IPS DF 6.9 (cell line): ENCODE measurements at regions not wholly inside any gene's neighbourhood (a gene's known extent, or its start where the extent isn't known, plus 50 kb on each side); places are given as distances from the start of the nearest gene placed in this dataset.
"Not testable (repeated sequence)": the region's sequence is repeated elsewhere in the genome, so short reads cannot be mapped to it uniquely, and the experiment has no call there.

ENCODE experiments used
- DNase-seq: peaks from one replicate; pipeline ENCODE4 v3.0.0-alpha.2; 2013; ENCODE audit warnings: low read depth, low spot score
- H3K27ac ChIP-seq: one replicate; pipeline ENCODE4 v1.5.1; 2013; ENCODE audit warnings: low read length, control low read depth
- H3K27me3 ChIP-seq: 2 replicates; pipeline ENCODE4 v1.6.1; 2013; ENCODE audit warnings: mild to moderate bottlenecking, low read length; ENCODE audit not compliant: control insufficient read depth, insufficient read depth
- H3K36me3 ChIP-seq: 2 replicates; pipeline ENCODE4 v1.6.1; 2013; ENCODE audit warnings: low read length; ENCODE audit not compliant: control insufficient read depth, insufficient read depth
- H3K4me1 ChIP-seq: 2 replicates; pipeline ENCODE4 v1.6.1; 2013; ENCODE audit warnings: low read length; ENCODE audit not compliant: control insufficient read depth, insufficient read depth
- H3K4me3 ChIP-seq: 2 replicates; pipeline ENCODE4 v1.5.1; 2013; ENCODE audit warnings: mild to moderate bottlenecking, low read length
- H3K9me3 ChIP-seq: 2 replicates; pipeline ENCODE4 v1.6.1; 2013; ENCODE audit warnings: low read length, inconsistent platforms; ENCODE audit not compliant: control insufficient read depth, insufficient read depth
- WGBS: extraction: QIAGEN DNeasy Blood & Tissue Kit; methylation state at CpG from one replicate; pipeline ENCODE4 v1.1.7; 2013; ENCODE audit warnings: mixed read lengths, missing lambda C conversion rate; ENCODE audit not compliant: insufficient read length, insufficient coverage; 5-methylcytosine and 5-hydroxymethylcytosine counted together

GRCh38 chr16:29129458-29130038 lies 144.7 kb downstream of the LAT start:
- H3K4me1 ChIP-seq, H3K4me3 ChIP-seq, DNase-seq, H3K9me3 ChIP-seq, H3K36me3 ChIP-seq, H3K27ac ChIP-seq: not testable (repeated sequence)
- no CpG with 5 or more reads among the region's 18 CpGs for WGBS
- H3K27me3 ChIP-seq: peaks cover 11% of the 10 kb centered on the region

GRCh38 chr16:29128732-29129457 lies 144.0 kb downstream of the LAT start:
- not testable (repeated sequence) for H3K36me3 ChIP-seq, H3K27ac ChIP-seq, H3K9me3 ChIP-seq, DNase-seq, H3K4me3 ChIP-seq, H3K4me1 ChIP-seq
- peaks cover 11% of the 10 kb centered on the region for H3K27me3 ChIP-seq
- WGBS: no CpG with 5 or more reads among the region's 20 CpGs

GRCh38 chr16:29127806-29128420 lies 143.1 kb downstream of the LAT start:
- not testable (repeated sequence) for DNase-seq, H3K9me3 ChIP-seq, H3K4me3 ChIP-seq, H3K4me1 ChIP-seq, H3K27ac ChIP-seq, H3K36me3 ChIP-seq
- peaks cover 11% of the 10 kb centered on the region for H3K27me3 ChIP-seq
- WGBS: no CpG with 5 or more reads among the region's 29 CpGs

- Histone ChIP-seq H3K4me1 (no peaks in the 10 kb centered on the region; the same call in 1 of the 2 replicates), H3K36me3 (no peaks in the 10 kb centered on the region), H3K27ac (no peak overlapping the region), H3K4me3 (no peak overlapping the region), H3K9me3 (no peaks in the 10 kb centered on the region), H3K27me3 (peaks cover 11% of the 10 kb centered on the region)
- no CpG with 5 or more reads among the region's 5 CpGs for WGBS
- DNase-seq: no peak
Measured at GRCh38 chr16:29126616-29127015, 141.8 kb downstream of the LAT start.

GRCh38 chr16:29126057-29126494 lies 141.2 kb downstream of the LAT start:
- whole genome bisulfite sequencing: no CpG with 5 or more reads among the region's 15 CpGs

GRCh38 chr16:29124828-29125227 lies 140.0 kb downstream of the LAT start:
- DNase-seq: no peak
- no peak overlapping the region for H3K27ac ChIP-seq
- H3K9me3 ChIP-seq: no peaks in the 10 kb centered on the region
- no peak overlapping the region for H3K4me3 ChIP-seq
- H3K36me3 ChIP-seq: no peaks in the 10 kb centered on the region
- peaks cover 11% of the 10 kb centered on the region for H3K27me3 ChIP-seq
- no CpG with 5 or more reads among the region's 8 CpGs for WGBS
- H3K4me1 ChIP-seq: peaks cover 1% of the 10 kb centered on the region; the same call in 1 of the 2 replicates

More at GRCh38 chr16:29126057-29126494, 141.2 kb downstream of the LAT start:
- Histone ChIP-seq H3K27me3 (peaks cover 11% of the 10 kb centered on the region), H3K27ac (no peak overlapping the region), H3K36me3 (no peaks in the 10 kb centered on the region), H3K9me3 (no peaks in the 10 kb centered on the region), H3K4me3 (no peak overlapping the region), H3K4me1 (peaks cover 1% of the 10 kb centered on the region; the same call in 1 of the 2 replicates)
- DNase-seq: no peak

GRCh38 chr16:29124162-29124561 lies 139.3 kb downstream of the LAT start:
- peaks cover 11% of the 10 kb centered on the region for H3K27me3 ChIP-seq

GRCh38 chr16:29120680-29121079 lies 135.8 kb downstream of the LAT start:
- H3K36me3 ChIP-seq, H3K27me3 ChIP-seq, DNase-seq, H3K9me3 ChIP-seq, H3K27ac ChIP-seq, H3K4me1 ChIP-seq, H3K4me3 ChIP-seq: not testable (repeated sequence)
- WGBS: no CpG with 5 or more reads among the region's 11 CpGs

More at GRCh38 chr16:29124162-29124561, 139.3 kb downstream of the LAT start:
- not testable (repeated sequence) for H3K36me3 ChIP-seq, H3K4me3 ChIP-seq, H3K4me1 ChIP-seq, H3K9me3 ChIP-seq, DNase-seq, H3K27ac ChIP-seq
- WGBS: no CpG with 5 or more reads among the region's 7 CpGs

- not testable (repeated sequence) for H3K27ac ChIP-seq, H3K4me1 ChIP-seq, H3K9me3 ChIP-seq, H3K4me3 ChIP-seq, DNase-seq, H3K27me3 ChIP-seq, H3K36me3 ChIP-seq
- no CpG with 5 or more reads among the region's 15 CpGs for WGBS
Measured at GRCh38 chr16:29118301-29118957, 133.6 kb downstream of the LAT start.

GRCh38 chr16:29117631-29118030 lies 132.8 kb downstream of the LAT start:
- Histone ChIP-seq H3K4me1 (peaks cover 1% of the 10 kb centered on the region; the same call in 1 of the 2 replicates), H3K4me3 (no peak overlapping the region), H3K27ac (no peak overlapping the region), H3K36me3 (no peaks in the 10 kb centered on the region), H3K9me3 (no peaks in the 10 kb centered on the region), H3K27me3 (no peaks in the 10 kb centered on the region; the same call in 1 of the 2 replicates)
- whole genome bisulfite sequencing: 100% methylated on average over 1 of the region's 7 CpGs
- DNase-seq: no peak
